Epithelial cell of proximal tubule (primary cell): ENCODE measurements at regions not wholly inside any gene's neighbourhood (a gene's known extent, or its start where the extent isn't known, plus 50 kb on each side); places are given as distances from the start of the nearest gene placed in this dataset.

ENCODE experiments used
- DNase-seq: peaks from one replicate; pipeline ENCODE4 v3.0.0-alpha.2; 2011; ENCODE audit warnings: low read depth
- H3K4me3 ChIP-seq: 2 replicates; pipeline ENCODE4 v1.5.1; 2011; ENCODE audit warnings: low read depth, mild to moderate bottlenecking, low read length
- TF ChIP-seq, protein P1 (sequence below): conservative IDR thresholded peaks from 2 replicates; pipeline ENCODE4 v1.5.1; 2012; ENCODE audit warnings: low read depth, mild to moderate bottlenecking, low read length

DNA sequence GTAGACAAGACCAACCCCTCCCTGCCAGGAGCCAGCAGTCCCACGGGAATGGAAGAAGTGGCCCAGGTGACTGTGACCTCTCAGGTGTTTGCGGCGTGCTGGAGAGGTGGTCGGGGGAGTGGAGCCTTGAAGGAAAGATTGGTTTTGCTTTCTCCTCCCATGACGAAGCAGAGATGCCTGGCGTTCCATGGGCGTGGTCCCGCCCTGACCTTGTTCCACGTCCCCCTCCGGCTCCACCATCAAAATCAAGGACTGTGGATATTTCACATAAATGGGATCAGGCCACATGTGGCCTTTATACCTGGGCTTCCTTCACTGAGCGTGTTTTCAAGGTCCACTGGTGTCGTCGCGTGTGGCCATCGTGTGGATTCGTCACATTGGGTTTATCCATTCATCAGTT is 270.6 kb upstream of the TNRC6C start:
- TF ChIP-seq, protein P1, sequence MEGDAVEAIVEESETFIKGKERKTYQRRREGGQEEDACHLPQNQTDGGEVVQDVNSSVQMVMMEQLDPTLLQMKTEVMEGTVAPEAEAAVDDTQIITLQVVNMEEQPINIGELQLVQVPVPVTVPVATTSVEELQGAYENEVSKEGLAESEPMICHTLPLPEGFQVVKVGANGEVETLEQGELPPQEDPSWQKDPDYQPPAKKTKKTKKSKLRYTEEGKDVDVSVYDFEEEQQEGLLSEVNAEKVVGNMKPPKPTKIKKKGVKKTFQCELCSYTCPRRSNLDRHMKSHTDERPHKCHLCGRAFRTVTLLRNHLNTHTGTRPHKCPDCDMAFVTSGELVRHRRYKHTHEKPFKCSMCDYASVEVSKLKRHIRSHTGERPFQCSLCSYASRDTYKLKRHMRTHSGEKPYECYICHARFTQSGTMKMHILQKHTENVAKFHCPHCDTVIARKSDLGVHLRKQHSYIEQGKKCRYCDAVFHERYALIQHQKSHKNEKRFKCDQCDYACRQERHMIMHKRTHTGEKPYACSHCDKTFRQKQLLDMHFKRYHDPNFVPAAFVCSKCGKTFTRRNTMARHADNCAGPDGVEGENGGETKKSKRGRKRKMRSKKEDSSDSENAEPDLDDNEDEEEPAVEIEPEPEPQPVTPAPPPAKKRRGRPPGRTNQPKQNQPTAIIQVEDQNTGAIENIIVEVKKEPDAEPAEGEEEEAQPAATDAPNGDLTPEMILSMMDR, result no peak
- no peak for DNase-seq
- H3K4me3 ChIP-seq, result no peak overlapping the region

DNA sequence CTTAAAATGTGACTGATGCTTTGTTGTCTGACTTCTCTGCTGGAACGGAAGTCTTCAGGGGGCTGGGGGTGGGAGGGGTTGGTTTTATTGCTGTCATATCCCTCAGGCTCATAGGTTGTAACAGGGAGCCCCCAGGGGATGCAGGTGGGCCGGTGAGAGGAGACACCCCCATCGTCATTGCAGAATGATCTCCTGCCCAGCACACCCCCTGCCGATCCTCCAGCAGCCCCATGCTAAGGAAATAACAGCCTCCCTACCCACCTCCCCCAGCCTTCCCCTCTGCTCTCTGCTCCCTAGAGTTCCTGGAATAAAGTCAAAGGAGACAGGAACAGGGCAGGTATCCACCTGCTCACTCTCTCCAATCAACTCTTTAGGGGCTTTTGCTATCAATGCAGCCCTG is 270.1 kb upstream of the TNRC6C start:
- no peak overlapping the region for H3K4me3 ChIP-seq
- TF ChIP-seq, protein P1, result no peak
- DNase-seq, result no peak

GRCh38 chr17:77690271-77691161 is 268.0 kb upstream of the TNRC6C start:
- H3K4me3 ChIP-seq, result no peak overlapping the region
- no peak for DNase-seq
- TF ChIP-seq, protein P1, result no peak

- TF ChIP-seq, protein P1, result no peak
- DNase-seq, result no peak
- H3K4me3 ChIP-seq, result no peak overlapping the region
These were observed 267.1 kb upstream of the TNRC6C start for GRCh38 chr17:77691216-77692085.

- TF ChIP-seq, protein P1, result no peak
- no peak overlapping the region for H3K4me3 ChIP-seq
- no peak for DNase-seq
These were observed 265.8 kb upstream of the TNRC6C start for GRCh38 chr17:77692571-77693161.

GRCh38 chr17:77693301-77693700 is 265.2 kb upstream of the TNRC6C start:
- TF ChIP-seq, protein P1, result no peak
- DNase-seq, result no peak
- no peak overlapping the region for H3K4me3 ChIP-seq
